Fibroblast of skin of left biceps (primary cell): ENCODE measurements at regions not wholly inside any gene's neighbourhood (a gene's known extent, or its start where the extent isn't known, plus 50 kb on each side); places are given as distances from the start of the nearest gene placed in this dataset.
"Not testable (repeated sequence)": the region's sequence is repeated elsewhere in the genome, so short reads cannot be mapped to it uniquely, and the experiment has no call there.

ENCODE experiments used
- DNase-seq, 2 experiments: peaks; one replicate each; pipeline ENCODE4 v3.0.0-alpha.2; 2013; ENCODE audit warnings: low read depth in 2 of 2

- no peak for DNase-seq
Measured at GRCh38 chr3:22759636-22760310, 443.4 kb upstream of the UBE2E2 start.

- no peak for DNase-seq
Measured at GRCh38 chr3:22765679-22766078, 437.4 kb upstream of the UBE2E2 start.

- no peak for DNase-seq
Measured at GRCh38 chr3:22777834-22778233, 425.3 kb upstream of the UBE2E2 start.

- DNase-seq: no peak
Measured at GRCh38 chr3:22779737-22780136, 423.4 kb upstream of the UBE2E2 start.

- no peak for DNase-seq
Measured at GRCh38 chr3:22792533-22792932, 410.6 kb upstream of the UBE2E2 start.

- DNase-seq: no peak
Measured at GRCh38 chr3:22795917-22796316, 407.2 kb upstream of the UBE2E2 start.

GRCh38 chr3:22798461-22798860, 404.7 kb upstream of the UBE2E2 start:
- DNase-seq: no peak

- DNase-seq: no peak
Measured at GRCh38 chr3:22819209-22819608, 383.9 kb upstream of the UBE2E2 start.

- no peak for DNase-seq
Measured at GRCh38 chr3:22835041-22835440, 368.1 kb upstream of the UBE2E2 start.

- no peak for DNase-seq
Measured at GRCh38 chr3:22836131-22836530, 367.0 kb upstream of the UBE2E2 start.

- DNase-seq: no peak
Measured at GRCh38 chr3:22843854-22844253, 359.3 kb upstream of the UBE2E2 start.

- no peak for DNase-seq
Measured at GRCh38 chr3:22846566-22846965, 356.6 kb upstream of the UBE2E2 start.

GRCh38 chr3:22849583-22849982, 353.5 kb upstream of the UBE2E2 start:
- DNase-seq: not testable (repeated sequence)

GRCh38 chr3:22856811-22857210, 346.3 kb upstream of the UBE2E2 start:
- no peak for DNase-seq

- DNase-seq: no peak
Measured at GRCh38 chr3:22858486-22858885, 344.6 kb upstream of the UBE2E2 start.

GRCh38 chr3:22859618-22860017, 343.5 kb upstream of the UBE2E2 start:
- no peak for DNase-seq

GRCh38 chr3:22861426-22861825, 341.7 kb upstream of the UBE2E2 start:
- DNase-seq: no peak

- DNase-seq: no peak
Measured at GRCh38 chr3:22862111-22862510, 341.0 kb upstream of the UBE2E2 start.

- DNase-seq: not testable (repeated sequence)
Measured at GRCh38 chr3:22882834-22883233, 320.3 kb upstream of the UBE2E2 start.

GRCh38 chr3:22885039-22885438, 318.1 kb upstream of the UBE2E2 start:
- DNase-seq: no peak

GRCh38 chr3:22885574-22886341, 317.4 kb upstream of the UBE2E2 start:
- DNase-seq: no peak

GRCh38 chr3:22886439-22887068, 316.6 kb upstream of the UBE2E2 start:
- DNase-seq: no peak
